HS-27A (cell line): ENCODE measurements at regions not wholly inside any gene's neighbourhood (a gene's known extent, or its start where the extent isn't known, plus 50 kb on each side); places are given as distances from the start of the nearest gene placed in this dataset.

Experiments used
- DNase-seq: peaks from one replicate; pipeline ENCODE4 v3.0.0-alpha.2; 2012; ENCODE audit warnings: low read depth, missing footprints

DNA sequence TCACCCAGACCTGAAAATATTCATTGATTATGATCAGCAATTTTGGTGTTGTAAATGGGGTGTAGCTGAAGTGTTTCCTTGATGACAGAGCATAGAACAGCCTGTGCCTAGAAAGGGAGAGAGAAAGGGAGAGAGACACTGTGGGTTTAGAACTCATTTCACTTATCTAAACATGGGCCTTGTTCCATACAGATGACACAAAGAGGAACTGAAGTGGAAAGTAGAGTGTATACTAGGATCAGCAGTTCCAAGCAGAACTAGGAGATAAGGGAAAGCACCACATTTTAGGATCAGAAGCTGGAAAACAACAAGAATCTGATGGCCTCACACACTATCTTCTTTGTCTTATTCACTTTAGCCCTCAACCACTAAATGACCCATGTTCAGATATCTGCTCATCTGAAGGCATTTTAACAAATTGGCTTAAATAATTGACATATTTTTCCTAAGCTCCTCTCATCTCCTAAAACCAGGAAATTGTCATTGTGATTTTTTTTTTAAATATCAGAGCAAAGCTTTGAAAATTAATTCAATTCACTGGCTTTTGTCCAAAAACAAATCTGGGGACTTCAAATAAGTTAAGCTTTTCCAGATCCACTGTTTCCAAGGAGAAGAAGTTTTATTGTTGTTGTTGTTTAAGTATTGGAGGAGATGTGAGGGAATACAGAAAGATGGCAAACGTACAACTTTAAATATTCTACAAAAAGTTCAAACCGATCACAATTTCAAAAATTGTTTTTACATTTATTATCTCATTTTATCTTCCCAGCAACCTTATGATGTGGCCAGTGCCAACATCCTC lies 103.8 kb downstream of the LYPLAL1 start:
- DNase-seq, result no peak

GRCh38 chr1:219276049-219276738 lies 102.5 kb downstream of the LYPLAL1 start:
- DNase-seq, result no peak

GRCh38 chr1:219273088-219273686 lies 99.5 kb downstream of the LYPLAL1 start:
- no peak for DNase-seq

DNA sequence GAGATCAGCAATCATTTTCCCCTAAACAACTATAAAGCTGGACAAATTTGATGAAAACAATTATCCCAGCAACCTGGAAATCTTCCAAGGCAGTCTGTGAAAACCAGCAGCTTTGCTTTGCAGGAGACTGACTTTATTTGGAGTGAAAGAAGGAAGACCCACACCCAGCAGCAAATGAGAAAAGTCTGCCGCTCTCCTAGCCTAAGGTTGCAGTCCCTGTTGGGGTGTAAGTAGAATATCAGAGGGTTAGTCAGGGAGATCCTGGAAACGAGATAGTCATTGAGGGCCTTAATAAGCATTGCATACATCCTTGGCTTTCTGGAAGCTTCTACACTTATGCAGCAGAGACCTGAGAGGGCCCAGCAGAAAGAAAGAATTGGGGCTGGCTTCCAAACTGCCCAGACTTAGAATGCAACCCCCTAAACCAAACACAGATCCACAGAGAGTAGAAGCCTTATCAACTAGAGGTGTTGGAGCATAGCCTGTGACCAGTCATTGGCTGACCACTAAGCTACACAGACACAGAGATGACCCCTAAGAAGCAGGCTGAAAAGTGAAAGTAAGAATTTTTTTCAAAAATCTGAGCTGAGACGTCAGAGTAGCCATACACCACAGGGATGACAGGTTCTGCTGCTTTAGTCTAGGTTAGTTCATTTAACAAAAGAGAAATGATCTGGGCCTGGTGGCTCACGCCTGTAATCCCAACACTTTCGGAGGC lies 98.3 kb downstream of the LYPLAL1 start:
- no peak for DNase-seq

- no peak for DNase-seq
Measured at GRCh38 chr1:219269171-219269570, 95.5 kb downstream of the LYPLAL1 start.

DNA sequence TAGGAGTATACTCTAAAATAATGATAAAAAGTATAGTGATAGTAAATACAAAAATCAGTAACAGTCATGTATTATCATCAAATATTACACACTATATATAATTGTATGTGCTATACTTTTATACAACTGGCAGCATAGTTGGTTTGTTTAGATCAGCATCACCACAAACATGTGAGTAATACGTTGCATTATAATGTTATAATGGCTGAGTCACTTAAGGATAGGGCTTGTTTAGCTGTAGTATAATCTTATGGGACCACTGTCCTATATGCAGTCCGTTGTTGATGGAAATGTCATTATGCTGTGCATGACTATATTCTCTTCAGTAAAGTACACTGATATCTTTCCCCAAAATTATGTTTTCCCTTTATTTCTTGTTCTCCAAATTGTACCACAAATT lies 92.8 kb downstream of the LYPLAL1 start:
- DNase-seq, result no peak

- DNase-seq, result no peak
Measured at GRCh38 chr1:219265026-219265515, 91.4 kb downstream of the LYPLAL1 start.

DNA sequence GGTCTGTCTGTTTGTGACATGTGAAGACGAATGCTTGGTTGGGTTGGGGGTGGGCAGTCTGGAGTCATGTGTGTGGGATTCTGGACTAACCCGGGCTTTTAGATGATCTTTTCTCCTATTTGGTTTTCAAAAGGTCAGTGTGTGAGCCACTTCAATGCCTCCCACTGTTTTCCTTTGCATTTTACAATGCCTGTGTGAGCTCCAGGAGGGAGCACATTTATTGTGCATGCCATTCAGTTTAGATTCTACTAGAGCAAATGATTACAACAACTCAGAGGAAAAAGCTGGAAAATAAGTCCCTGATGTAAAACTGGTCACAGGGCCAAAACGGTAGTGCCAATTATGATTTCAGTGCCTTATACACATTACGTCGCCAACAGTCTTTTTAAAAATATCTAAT lies 90.9 kb downstream of the LYPLAL1 start:
- no peak for DNase-seq
